Chondrocyte (in vitro differentiated cells): ENCODE measurements at regions not wholly inside any gene's neighbourhood (a gene's known extent, or its start where the extent isn't known, plus 50 kb on each side); places are given as distances from the start of the nearest gene placed in this dataset.

Source experiments
- DNase-seq: peaks from one replicate; pipeline ENCODE4 v3.0.0; 2021; ENCODE audit warnings: mixed read lengths, low spot score
- H3K27ac Mint-ChIP-seq: one replicate; pipeline ENCODE4 v1.8.0; 2021; ENCODE audit warnings: mild to moderate bottlenecking, moderate library complexity, mixed read lengths; ENCODE audit not compliant: unreplicated experiment
- H3K27me3 Mint-ChIP-seq: 2 replicates; pipeline ENCODE4 v1.8.0; 2021; ENCODE audit warnings: low read depth, mixed read lengths
- H3K36me3 Mint-ChIP-seq: 2 replicates; pipeline ENCODE4 v1.8.0; 2021; ENCODE audit warnings: low read depth, mixed read lengths
- H3K4me1 Mint-ChIP-seq: 2 replicates; pipeline ENCODE4 v1.8.0; 2021; ENCODE audit warnings: low read depth, mild to moderate bottlenecking, mixed read lengths
- H3K4me3 Mint-ChIP-seq: one replicate; pipeline ENCODE4 v1.8.0; 2021; ENCODE audit warnings: mild to moderate bottlenecking, moderate library complexity, mixed read lengths; ENCODE audit not compliant: unreplicated experiment
- H3K9me3 Mint-ChIP-seq: 2 replicates; pipeline ENCODE4 v1.8.0; 2021; ENCODE audit warnings: low read depth, mixed read lengths
- TF ChIP-seq, protein P1 (sequence below): fragments of 200-600 bp; sonication (generic); IDR thresholded peaks from 2 replicates; pipeline ENCODE4 v1.5.0; 2021; ENCODE audit warnings: antibody characterized with exemption, mild to moderate bottlenecking, moderate library complexity

DNA sequence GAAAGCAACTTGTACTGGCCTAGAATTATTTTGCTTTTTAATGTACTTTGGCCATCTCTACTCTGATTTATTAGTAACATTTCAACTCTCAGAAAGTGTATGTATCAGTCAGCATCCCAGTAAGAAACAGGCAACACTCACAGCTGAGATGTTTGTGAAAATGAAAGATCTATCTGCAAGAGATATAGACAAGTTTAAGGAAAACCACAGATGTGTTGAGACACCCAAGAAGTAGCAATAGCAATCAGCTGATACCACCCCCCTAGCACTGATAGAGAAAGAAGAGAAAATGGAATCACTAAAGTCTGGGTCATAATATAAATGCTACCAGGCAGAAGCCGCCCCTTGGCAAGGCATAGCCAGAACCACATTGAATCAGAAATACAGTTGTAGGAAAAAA, 372.0 kb downstream of the ARAP2 start:
- no peaks in the 10 kb centered on the region for H3K4me1 Mint-ChIP-seq
- TF ChIP-seq, protein P1, sequence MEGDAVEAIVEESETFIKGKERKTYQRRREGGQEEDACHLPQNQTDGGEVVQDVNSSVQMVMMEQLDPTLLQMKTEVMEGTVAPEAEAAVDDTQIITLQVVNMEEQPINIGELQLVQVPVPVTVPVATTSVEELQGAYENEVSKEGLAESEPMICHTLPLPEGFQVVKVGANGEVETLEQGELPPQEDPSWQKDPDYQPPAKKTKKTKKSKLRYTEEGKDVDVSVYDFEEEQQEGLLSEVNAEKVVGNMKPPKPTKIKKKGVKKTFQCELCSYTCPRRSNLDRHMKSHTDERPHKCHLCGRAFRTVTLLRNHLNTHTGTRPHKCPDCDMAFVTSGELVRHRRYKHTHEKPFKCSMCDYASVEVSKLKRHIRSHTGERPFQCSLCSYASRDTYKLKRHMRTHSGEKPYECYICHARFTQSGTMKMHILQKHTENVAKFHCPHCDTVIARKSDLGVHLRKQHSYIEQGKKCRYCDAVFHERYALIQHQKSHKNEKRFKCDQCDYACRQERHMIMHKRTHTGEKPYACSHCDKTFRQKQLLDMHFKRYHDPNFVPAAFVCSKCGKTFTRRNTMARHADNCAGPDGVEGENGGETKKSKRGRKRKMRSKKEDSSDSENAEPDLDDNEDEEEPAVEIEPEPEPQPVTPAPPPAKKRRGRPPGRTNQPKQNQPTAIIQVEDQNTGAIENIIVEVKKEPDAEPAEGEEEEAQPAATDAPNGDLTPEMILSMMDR, result no peak
- H3K27ac Mint-ChIP-seq, result no peak overlapping the region
- peaks cover 2% of the 10 kb centered on the region for H3K27me3 Mint-ChIP-seq
- no peak for DNase-seq
- no peaks in the 10 kb centered on the region for H3K36me3 Mint-ChIP-seq
- H3K4me3 Mint-ChIP-seq, result no peak overlapping the region
- H3K9me3 Mint-ChIP-seq, result no peaks in the 10 kb centered on the region

DNA sequence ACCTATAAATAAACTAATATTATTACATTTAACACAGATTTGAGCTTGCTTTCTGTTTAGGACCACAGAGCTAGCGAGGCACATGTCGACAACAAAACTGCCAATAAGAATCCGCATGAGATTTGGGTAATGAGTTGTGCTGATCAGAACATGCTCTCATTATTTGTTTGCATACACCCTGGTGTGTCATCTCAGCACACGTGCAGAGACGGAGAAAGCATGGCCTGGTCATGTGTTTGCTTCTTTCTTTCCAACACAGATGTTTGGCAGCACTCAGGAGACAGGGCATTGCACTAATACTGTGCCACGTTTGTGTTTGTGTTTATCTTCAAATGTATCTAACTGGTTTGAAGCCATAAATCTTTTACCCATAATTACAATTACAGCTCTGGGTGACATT, 364.8 kb downstream of the ARAP2 start:
- no peak for DNase-seq
- H3K9me3 Mint-ChIP-seq, result no peaks in the 10 kb centered on the region

DNA sequence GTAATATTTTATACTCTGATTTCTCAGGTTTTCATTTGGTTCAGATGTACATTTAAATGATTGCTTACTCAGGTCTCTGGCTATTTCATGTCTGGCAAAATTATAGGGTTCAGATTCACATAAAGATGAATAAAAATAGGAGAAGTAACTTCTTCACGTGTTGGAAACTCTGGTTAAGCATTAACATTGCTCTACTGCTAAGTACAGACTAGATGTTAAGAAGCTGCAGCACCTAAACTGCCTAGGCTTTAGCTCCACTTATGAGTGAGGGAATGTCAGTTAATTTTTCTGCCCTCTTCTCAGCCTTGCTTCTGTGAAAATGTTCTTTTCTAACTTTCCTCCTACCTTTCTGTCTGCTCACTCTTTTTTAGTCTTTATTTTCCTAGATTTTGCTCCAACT, 361.2 kb downstream of the ARAP2 start:
- no peaks in the 10 kb centered on the region for H3K9me3 Mint-ChIP-seq
- no peak overlapping the region for H3K27ac Mint-ChIP-seq
- TF ChIP-seq, protein P1, result no peak

More for the DNA sequence above, 364.8 kb downstream of the ARAP2 start:
- Mint-ChIP-seq H3K36me3 (no peaks in the 10 kb centered on the region), H3K4me3 (no peak overlapping the region), H3K27me3 (peaks cover 11% of the 10 kb centered on the region), H3K27ac (no peak overlapping the region), H3K4me1 (no peaks in the 10 kb centered on the region)
- TF ChIP-seq, protein P1, result no peak

DNA sequence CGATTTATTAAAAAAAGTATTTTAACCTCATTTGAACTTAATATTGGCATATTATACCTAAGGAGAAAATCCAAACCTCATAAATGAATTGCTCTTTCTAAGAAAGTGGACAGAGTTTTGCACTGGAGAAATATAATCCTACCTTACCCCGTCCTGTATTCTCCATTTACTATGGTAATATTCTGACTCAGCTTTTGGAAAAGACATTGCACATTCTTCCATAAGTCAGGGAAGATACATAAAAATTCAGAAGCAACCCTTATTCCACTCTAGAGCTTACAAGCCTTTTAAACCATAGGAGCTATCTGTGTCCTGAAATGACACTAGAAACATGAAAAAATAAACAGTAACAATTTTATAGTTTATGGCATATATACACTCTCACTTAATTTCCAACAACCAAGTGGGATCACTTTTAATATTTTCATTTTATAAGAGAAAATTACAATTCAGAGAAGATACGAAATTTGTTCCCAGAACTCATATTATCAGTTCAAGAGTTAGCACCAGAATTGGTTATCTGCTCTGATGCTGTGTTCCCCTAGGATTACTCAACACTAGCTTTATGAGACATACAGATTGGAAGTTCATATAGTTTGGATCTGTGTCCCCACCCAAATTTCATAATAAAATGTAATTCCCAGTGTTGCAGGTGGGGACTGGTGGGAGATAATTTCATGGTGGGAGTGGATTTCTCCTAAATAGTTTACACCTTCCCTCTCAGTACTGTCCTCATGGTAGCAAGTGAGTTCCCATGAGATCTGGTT, 359.4 kb downstream of the ARAP2 start:
- TF ChIP-seq, protein P1, result no peak
- Mint-ChIP-seq H3K9me3 (no peaks in the 10 kb centered on the region), H3K4me1 (no peaks in the 10 kb centered on the region), H3K4me3 (no peak overlapping the region), H3K27me3 (peaks cover 9% of the 10 kb centered on the region), H3K27ac (no peak overlapping the region), H3K36me3 (no peaks in the 10 kb centered on the region)
- DNase-seq, result no peak

More for the DNA sequence above, 361.2 kb downstream of the ARAP2 start:
- Mint-ChIP-seq H3K4me1 (no peaks in the 10 kb centered on the region), H3K27me3 (peaks cover 9% of the 10 kb centered on the region), H3K4me3 (no peak overlapping the region), H3K36me3 (no peaks in the 10 kb centered on the region)
- no peak for DNase-seq

DNA sequence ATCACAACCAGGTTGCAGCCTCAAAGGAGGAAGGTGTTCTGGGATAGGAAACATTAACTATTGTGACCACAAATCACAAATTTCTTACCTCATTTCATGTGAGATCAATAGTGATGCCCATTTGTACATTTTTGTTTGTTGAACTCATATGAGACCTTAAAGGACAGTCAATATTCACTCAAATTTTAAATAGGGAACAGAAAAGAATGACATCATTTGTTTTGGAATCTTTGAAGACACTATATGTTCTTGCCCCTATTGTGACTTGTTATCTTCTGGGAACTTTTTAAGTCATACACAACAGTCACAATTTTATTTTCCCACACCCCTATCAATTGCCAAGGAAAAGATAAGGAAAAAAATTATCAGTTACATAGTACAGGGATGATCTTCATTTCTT, 346.5 kb downstream of the ARAP2 start:
- Mint-ChIP-seq H3K4me1 (no peaks in the 10 kb centered on the region), H3K36me3 (no peaks in the 10 kb centered on the region), H3K27ac (no peak overlapping the region), H3K4me3 (no peak overlapping the region), H3K27me3 (peaks cover 4% of the 10 kb centered on the region), H3K9me3 (peaks cover 15% of the 10 kb centered on the region)
- TF ChIP-seq, protein P1, result no peak
- DNase-seq, result no peak
